22Rv1 (cell line): ENCODE measurements at regions not wholly inside any gene's neighbourhood (a gene's known extent, or its start where the extent isn't known, plus 50 kb on each side); places are given as distances from the start of the nearest gene placed in this dataset.
"Not testable (repeated sequence)": the region's sequence is repeated elsewhere in the genome, so short reads cannot be mapped to it uniquely, and the experiment has no call there.

ENCODE experiments used
- H3K27ac ChIP-seq: fragments of 450-650 bp; 2 replicates; pipeline ENCODE4 v1.5.1; 2017
- ZFX ChIP-seq: fragments of 450-650 bp; IDR thresholded peaks from 2 replicates; pipeline ENCODE4 v1.6.1; 2017; ENCODE audit warnings: antibody characterized with exemption, borderline replicate concordance
- TF ChIP-seq, protein P1 (sequence below): fragments of 450-650 bp; IDR thresholded peaks from 2 replicates; pipeline ENCODE4 v1.5.1; 2017; ENCODE audit warnings: mild to moderate bottlenecking

- H3K27ac ChIP-seq: no peak overlapping the region
- TF ChIP-seq, protein P1, sequence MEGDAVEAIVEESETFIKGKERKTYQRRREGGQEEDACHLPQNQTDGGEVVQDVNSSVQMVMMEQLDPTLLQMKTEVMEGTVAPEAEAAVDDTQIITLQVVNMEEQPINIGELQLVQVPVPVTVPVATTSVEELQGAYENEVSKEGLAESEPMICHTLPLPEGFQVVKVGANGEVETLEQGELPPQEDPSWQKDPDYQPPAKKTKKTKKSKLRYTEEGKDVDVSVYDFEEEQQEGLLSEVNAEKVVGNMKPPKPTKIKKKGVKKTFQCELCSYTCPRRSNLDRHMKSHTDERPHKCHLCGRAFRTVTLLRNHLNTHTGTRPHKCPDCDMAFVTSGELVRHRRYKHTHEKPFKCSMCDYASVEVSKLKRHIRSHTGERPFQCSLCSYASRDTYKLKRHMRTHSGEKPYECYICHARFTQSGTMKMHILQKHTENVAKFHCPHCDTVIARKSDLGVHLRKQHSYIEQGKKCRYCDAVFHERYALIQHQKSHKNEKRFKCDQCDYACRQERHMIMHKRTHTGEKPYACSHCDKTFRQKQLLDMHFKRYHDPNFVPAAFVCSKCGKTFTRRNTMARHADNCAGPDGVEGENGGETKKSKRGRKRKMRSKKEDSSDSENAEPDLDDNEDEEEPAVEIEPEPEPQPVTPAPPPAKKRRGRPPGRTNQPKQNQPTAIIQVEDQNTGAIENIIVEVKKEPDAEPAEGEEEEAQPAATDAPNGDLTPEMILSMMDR: no peak
- TF ChIP-seq ZFX: no peak
Measured at GRCh38 chr12:66753810-66754209, 74.9 kb upstream of the GRIP1 start.

DNA sequence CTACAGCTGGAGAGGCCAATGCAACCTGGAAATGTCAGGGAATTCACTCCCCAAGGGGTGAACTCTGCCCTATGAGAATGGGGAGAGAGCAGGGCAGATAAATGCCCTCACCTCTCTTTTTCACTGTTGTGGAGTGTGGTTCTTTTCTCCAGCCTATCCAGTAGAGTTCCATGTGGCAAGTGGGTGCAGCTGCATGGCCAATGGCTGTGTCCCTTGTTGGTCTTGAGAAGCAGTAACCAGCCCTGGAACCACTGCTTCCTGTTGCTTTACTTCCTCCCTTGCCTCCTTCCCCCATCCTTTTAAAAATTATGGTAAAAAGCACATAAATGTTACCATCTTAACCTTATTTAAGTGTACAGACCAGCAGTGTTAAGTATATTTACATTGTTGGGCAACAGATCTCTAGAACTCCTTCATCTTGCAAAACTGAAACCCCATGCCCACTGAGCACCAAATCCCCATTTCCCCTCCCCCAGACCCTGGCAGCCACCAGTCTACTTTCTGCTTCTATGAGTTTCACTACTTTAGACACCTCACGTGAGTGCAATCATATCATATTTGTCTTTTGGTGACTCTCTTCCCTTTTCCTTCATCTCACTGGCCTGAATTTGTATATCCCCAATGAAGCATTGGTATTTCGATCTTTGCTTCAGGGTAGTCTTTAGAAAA is 77.0 kb upstream of the GRIP1 start:
- TF ChIP-seq ZFX: no peak
- TF ChIP-seq, protein P1: no peak
- H3K27ac ChIP-seq: no peak overlapping the region

DNA sequence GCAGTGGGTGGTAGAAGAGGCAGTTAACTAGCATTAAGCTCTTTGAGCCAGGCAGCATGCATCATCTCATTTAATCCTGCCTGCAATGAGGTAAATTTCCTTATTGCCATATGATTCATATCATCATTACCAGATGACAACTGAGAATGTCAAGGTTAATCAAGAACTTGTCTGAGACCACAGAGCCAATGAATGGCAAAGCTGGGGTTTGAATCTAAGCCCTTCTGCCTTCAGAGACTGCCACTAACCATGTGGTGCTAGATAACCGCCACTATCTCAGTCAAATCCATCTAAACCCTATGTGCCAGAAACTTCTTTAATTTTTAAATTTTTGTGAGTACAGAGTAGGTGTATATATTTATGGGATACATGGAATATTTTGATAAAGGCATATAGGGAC is 77.8 kb upstream of the GRIP1 start:
- H3K27ac ChIP-seq: no peak overlapping the region
- no peak for TF ChIP-seq ZFX
- TF ChIP-seq, protein P1: no peak

- not testable (repeated sequence) for H3K27ac ChIP-seq
Measured at GRCh38 chr12:66760122-66760521, 81.2 kb upstream of the GRIP1 start.

GRCh38 chr12:66763467-66763866 is 84.6 kb upstream of the GRIP1 start:
- H3K27ac ChIP-seq: no peak overlapping the region
- TF ChIP-seq, protein P1: no peak
- no peak for TF ChIP-seq ZFX

- no peak overlapping the region for H3K27ac ChIP-seq
- TF ChIP-seq ZFX: no peak
- TF ChIP-seq, protein P1: no peak
Measured at GRCh38 chr12:66765204-66765603, 86.3 kb upstream of the GRIP1 start.

- no peak for TF ChIP-seq ZFX
- TF ChIP-seq, protein P1: no peak
- H3K27ac ChIP-seq: no peak overlapping the region
Measured at GRCh38 chr12:66767536-66767935, 88.7 kb upstream of the GRIP1 start.

DNA sequence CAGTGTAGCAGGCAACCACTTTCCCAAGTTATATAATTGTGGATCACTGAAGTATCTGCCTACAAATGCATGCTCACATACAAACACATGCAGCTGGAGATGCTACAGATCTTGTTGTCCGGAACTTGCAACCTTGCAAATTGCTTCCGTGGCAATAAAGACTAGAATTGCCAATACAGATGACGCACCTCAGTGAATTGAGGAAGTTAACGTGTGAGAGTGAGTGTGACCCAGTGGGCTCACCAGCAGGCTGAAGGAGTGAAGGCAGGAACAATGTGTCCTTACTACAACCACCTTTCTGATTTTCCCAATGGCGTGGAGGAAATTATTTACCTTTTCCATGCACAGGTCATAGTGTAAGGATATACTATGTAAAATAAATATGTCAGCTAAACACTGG is 89.4 kb upstream of the GRIP1 start:
- H3K27ac ChIP-seq: no peak overlapping the region
- TF ChIP-seq, protein P1: no peak
- no peak for TF ChIP-seq ZFX
